Psoas muscle (tissue), 7 donors: ENCODE measurements at regions not wholly inside any gene's neighbourhood (a gene's known extent, or its start where the extent isn't known, plus 50 kb on each side); places are given as distances from the start of the nearest gene placed in this dataset.
"Not testable (repeated sequence)": the region's sequence is repeated elsewhere in the genome, so short reads cannot be mapped to it uniquely, and the experiment has no call there.

Experiments used
- ATAC-seq, 4 donors: fragments of 200-7000 bp; cut with Tn5 transposase; one replicate each; pipeline ENCODE4 v1.9.1; 2020; ENCODE audit warnings: moderate library complexity in 3 of 4, mild to moderate bottlenecking in 2 of 4
- DNase-seq, 2 donors: peaks; one replicate each; pipeline ENCODE4 v3.0.0-alpha.2; 2020
- H3K27ac ChIP-seq: fragments of 200-600 bp; one replicate; pipeline ENCODE4 v1.8.0; 2022
- H3K27me3 ChIP-seq, 3 donors: fragments of 200-600 bp in 1 of 3; one replicate each; pipeline versions ENCODE4 v1.6.1 to v1.8.0; 2013 to 2022; ENCODE audit warnings: low read length in 2 of 3, mild to moderate bottlenecking in 2 of 3, moderate library complexity in 1 of 3; ENCODE audit not compliant: insufficient read depth in 3 of 3
- H3K36me3 ChIP-seq, 2 donors: fragments of 200-600 bp in 1 of 2; one replicate each; pipeline versions ENCODE4 v1.6.1 to v1.8.0; 2013 to 2022; ENCODE audit warnings: low read depth in 1 of 2, mild to moderate bottlenecking in 1 of 2, moderate library complexity in 1 of 2; ENCODE audit not compliant: insufficient read depth in 1 of 2
- H3K4me1 ChIP-seq: fragments of 200-600 bp; one replicate; pipeline ENCODE4 v1.8.0; 2022
- H3K4me3 ChIP-seq: fragments of 200-600 bp; one replicate; pipeline ENCODE4 v1.8.0; 2022; ENCODE audit warnings: mild to moderate bottlenecking
- H3K9me3 ChIP-seq: fragments of 200-600 bp; one replicate; pipeline ENCODE4 v1.8.0; 2022
- CTCF ChIP-seq: fragments of 200-600 bp; IDR thresholded peaks from one replicate; pipeline ENCODE4 v1.8.0; 2022; ENCODE audit warnings: antibody characterized with exemption
- WGBS, 3 donors: extraction: QIAGEN DNeasy Blood & Tissue Kit; methylation state at CpG; one replicate each; pipeline versions ENCODE4 v1.1.6 to v1.1.7; 2013; 5-methylcytosine and 5-hydroxymethylcytosine counted together
- intact Hi-C, 2 donors: fragments of 100-400 bp; cut with DNase I; formaldehyde crosslinking; loops; one replicate each; pipeline versions ENCODE4 v1.11.0 to v1.14.2; 2022
- donor health status: healthy with polysubstance abuse.
- donor health status: DM: no; HTN: no; CAD: no; lungs with moderate emphysema.
- donor health status: Bipolar disorder and iron deficiency.
- donor health status: healthy.
- donor health status: DM: yes; HTN: yes; CAD: no.
- donor health status: DM: no; HTN: no; CAD: no.
- donor health status: DM: yes; HTN: yes; CAD: no.

- Histone ChIP-seq H3K4me1 (no peaks in the 10 kb centered on the region), H3K4me3 (no peak overlapping the region), H3K27me3 (no peaks in the 10 kb centered on the region), H3K27ac (no peak overlapping the region), H3K36me3 (no peaks in the 10 kb centered on the region), H3K9me3 (no peaks in the 10 kb centered on the region)
- intact Hi-C loops: no loop called here
- TF ChIP-seq CTCF: no peak
- no peak for ATAC-seq
- DNase-seq: no peak
- WGBS, 3 donors: 97 to 100% (median 98%) methylated on average over 2 of the region's 2 CpGs
Measured at GRCh38 chr11:10969387-10969786, 111.5 kb upstream of the ZBED5 start.

- DNase-seq, H3K27me3 ChIP-seq, H3K9me3 ChIP-seq, H3K27ac ChIP-seq, H3K4me3 ChIP-seq, H3K4me1 ChIP-seq, H3K36me3 ChIP-seq, intact Hi-C loops, ATAC-seq: not testable (repeated sequence)
- 41 to 62% (median 57%) methylated on average over 1 of the region's 1 CpG for WGBS, 3 donors
Measured at GRCh38 chr11:10956884-10957283, 99.0 kb upstream of the ZBED5 start.

DNA sequence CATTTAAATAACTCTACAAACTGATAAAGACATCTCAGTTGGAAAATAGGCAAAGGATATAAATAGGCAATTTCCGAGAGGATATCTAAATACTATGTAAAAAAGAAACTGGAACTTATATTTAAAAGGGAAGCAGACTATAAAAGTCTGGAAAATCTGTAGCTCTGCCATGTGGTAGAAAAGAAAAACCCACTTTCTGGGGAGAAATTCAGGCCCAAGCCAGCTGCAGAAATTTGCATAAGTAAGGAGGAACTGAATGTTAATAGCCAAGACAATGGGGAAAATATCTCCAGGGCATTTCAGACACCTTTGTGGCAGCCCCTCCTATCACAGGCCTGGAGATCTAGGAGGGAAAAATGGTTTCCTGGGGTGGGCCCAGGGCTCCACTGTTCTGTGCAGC is 97.8 kb upstream of the ZBED5 start:
- H3K27me3 ChIP-seq: no peaks in the 10 kb centered on the region
- WGBS, 3 donors: 82 to 89% (median 88%) methylated on average over 1 of the region's 1 CpG
- H3K27ac ChIP-seq: no peak overlapping the region
- H3K4me1 ChIP-seq: no peaks in the 10 kb centered on the region
- no peaks in the 10 kb centered on the region for H3K36me3 ChIP-seq
- no peak for TF ChIP-seq CTCF
- ATAC-seq: no peak
- no peaks in the 10 kb centered on the region for H3K9me3 ChIP-seq
- H3K4me3 ChIP-seq: no peak overlapping the region
- DNase-seq: no peak
- intact Hi-C loops: no loop called here

GRCh38 chr11:10954184-10954583 is 96.3 kb upstream of the ZBED5 start:
- DNase-seq (no peak), ATAC-seq (no peak)
- Histone ChIP-seq H3K4me3 (no peak overlapping the region), H3K27me3 (no peaks in the 10 kb centered on the region), H3K27ac (no peak overlapping the region), H3K9me3 (no peaks in the 10 kb centered on the region), H3K4me1 (no peaks in the 10 kb centered on the region), H3K36me3 (no peaks in the 10 kb centered on the region)
- intact Hi-C loops: no loop called here
- 80 to 88% (median 87%) methylated on average over 3 of the region's 3 CpGs for WGBS, 3 donors
- no peak for TF ChIP-seq CTCF

DNA sequence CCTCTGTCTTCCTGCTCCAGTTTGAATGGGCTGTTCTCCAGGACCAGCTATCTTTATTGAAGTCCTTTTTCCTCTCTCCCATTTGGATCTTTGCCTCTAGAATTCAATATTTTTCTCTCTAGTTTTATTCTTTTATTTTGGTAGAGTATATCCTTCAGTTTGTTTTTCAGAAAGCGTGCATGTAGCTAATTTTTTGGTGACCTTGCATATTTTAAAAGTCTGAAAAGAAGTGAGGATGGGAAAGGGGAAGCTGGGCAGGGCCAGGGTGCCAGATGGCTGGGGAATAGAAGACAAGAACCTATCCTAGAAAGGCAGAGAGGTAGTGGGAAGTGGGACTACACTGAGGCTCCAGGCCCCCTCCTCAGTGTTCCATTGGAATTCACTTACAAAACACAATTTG is 95.0 kb upstream of the ZBED5 start:
- DNase-seq: no peak
- Histone ChIP-seq H3K4me3 (no peak overlapping the region), H3K4me1 (no peaks in the 10 kb centered on the region), H3K27me3 (no peaks in the 10 kb centered on the region), H3K36me3 (no peaks in the 10 kb centered on the region), H3K9me3 (no peaks in the 10 kb centered on the region), H3K27ac (no peak overlapping the region)
- intact Hi-C loops: no loop called here
- no peak for ATAC-seq
- TF ChIP-seq CTCF: no peak
- WGBS, 3 donors: 0 to 65% (median 52%) methylated on average over 1 of the region's 1 CpG

GRCh38 chr11:10947935-10948334 is 90.1 kb upstream of the ZBED5 start:
- 73 to 77% (median 77%) methylated on average over 1 of the region's 1 CpG for WGBS, 3 donors
- H3K27me3 ChIP-seq, DNase-seq, H3K9me3 ChIP-seq, H3K27ac ChIP-seq, ATAC-seq, H3K4me3 ChIP-seq, H3K4me1 ChIP-seq, H3K36me3 ChIP-seq, intact Hi-C loops: not testable (repeated sequence)
